ENCODE measurements at regions not wholly inside any gene's neighbourhood (a gene's known extent, or its start where the extent isn't known, plus 50 kb on each side); places are given as distances from the start of the nearest gene placed in this dataset.

GRCh38 chr1:30162565-30162964 is 560.8 kb downstream of the MATN1 start:
- no peak for TF ChIP-seq POLR2AphosphoS5 (IDR thresholded peaks at IDR 0.05)
- TF ChIP-seq POLR2A (IDR thresholded peaks at IDR 0.05; ENCODE audit: low read depth), result no peak
- TF ChIP-seq CTCF (IDR thresholded peaks at IDR 0.05), result no peak
- no peak for TF ChIP-seq EP300 (IDR thresholded peaks at IDR 0.05)

Data from esophagus muscularis mucosa (tissue), 4 donors.